ENCODE measurements at regions not wholly inside any gene's neighbourhood (a gene's known extent, or its start where the extent isn't known, plus 50 kb on each side); places are given as distances from the start of the nearest gene placed in this dataset.

- TF ChIP-seq CREB1 (IDR thresholded peaks at IDR 0.05; ENCODE audit: low read depth) (no peak), YY1 (IDR thresholded peaks at IDR 0.05; ENCODE audit: low read depth) (no peak)
Observed at GRCh38 chr12:102685172-102685571, 204.8 kb upstream of the IGF1 start.

All from Ishikawa (cell line).